ENCODE measurements at regions not wholly inside any gene's neighbourhood (a gene's known extent, or its start where the extent isn't known, plus 50 kb on each side); places are given as distances from the start of the nearest gene placed in this dataset.

DNA sequence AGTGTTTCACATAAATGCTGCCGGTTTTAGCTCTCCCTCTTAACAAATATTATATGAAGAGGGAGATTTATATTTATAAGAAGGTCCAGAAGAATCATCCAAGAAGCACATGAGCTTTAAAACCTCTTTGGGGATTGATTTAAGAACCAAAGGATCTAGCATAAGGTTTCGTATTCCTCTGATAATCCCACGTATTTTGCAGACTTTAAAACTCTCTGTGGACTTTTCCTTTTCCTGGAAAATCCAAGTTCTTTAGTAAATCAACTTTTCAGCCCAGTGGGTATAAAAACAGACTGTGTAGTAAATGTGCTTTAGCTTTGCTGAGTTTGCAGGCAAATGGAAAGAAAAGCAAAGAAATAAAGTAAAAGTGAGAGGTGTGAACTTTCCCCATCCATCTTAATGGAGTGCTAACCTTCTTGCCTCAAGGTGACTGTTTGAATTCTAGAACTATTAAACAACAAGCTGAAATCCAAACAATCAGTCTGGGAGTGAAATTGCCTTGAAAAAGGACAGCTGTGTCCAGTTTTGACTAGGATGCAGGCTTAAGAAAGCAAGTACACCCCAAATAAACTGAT lies 363.4 kb upstream of the SLC24A2 start:
- no peaks in the 10 kb centered on the region for H3K36me3 ChIP-seq (ENCODE audit: insufficient read depth, low read length)
- no TSS peak for BruUV-seq (replicated peaks)
- H3K4me1 ChIP-seq (ENCODE audit: insufficient read depth, low read length, poor library complexity, severe bottlenecking) = no peaks in the 10 kb centered on the region
- H3K9me2 ChIP-seq (ENCODE audit: insufficient read depth, low read length) = no peaks in the 10 kb centered on the region
- no peak overlapping the region for H2AFZ ChIP-seq (ENCODE audit: low read length)
- intact Hi-C loops (cut with micrococcal nuclease; ENCODE audit: unreplicated experiment) = no loop called here
- H3K4me2 ChIP-seq (ENCODE audit: low read length) = no peak overlapping the region
- H3K4me3 ChIP-seq (ENCODE audit: low read depth, low read length, poor library complexity, severe bottlenecking) = no peak overlapping the region
- H3K79me2 ChIP-seq (ENCODE audit: insufficient read depth, low read depth, low read length) = no peaks in the 10 kb centered on the region
- CTCF ChIA-PET (ENCODE audit: unreplicated experiment) = no interaction called here
- no peak for DNase-seq (ENCODE audit: low spot score)
- no peak overlapping the region for H3K27ac ChIP-seq (ENCODE audit: low read depth, low read length, poor library complexity, severe bottlenecking)
- no peak for TF ChIP-seq EZH2phosphoT487 (IDR thresholded peaks at IDR 0.05; ENCODE audit: borderline replicate concordance, low read depth, low read length)
- TF ChIP-seq, protein P1, sequence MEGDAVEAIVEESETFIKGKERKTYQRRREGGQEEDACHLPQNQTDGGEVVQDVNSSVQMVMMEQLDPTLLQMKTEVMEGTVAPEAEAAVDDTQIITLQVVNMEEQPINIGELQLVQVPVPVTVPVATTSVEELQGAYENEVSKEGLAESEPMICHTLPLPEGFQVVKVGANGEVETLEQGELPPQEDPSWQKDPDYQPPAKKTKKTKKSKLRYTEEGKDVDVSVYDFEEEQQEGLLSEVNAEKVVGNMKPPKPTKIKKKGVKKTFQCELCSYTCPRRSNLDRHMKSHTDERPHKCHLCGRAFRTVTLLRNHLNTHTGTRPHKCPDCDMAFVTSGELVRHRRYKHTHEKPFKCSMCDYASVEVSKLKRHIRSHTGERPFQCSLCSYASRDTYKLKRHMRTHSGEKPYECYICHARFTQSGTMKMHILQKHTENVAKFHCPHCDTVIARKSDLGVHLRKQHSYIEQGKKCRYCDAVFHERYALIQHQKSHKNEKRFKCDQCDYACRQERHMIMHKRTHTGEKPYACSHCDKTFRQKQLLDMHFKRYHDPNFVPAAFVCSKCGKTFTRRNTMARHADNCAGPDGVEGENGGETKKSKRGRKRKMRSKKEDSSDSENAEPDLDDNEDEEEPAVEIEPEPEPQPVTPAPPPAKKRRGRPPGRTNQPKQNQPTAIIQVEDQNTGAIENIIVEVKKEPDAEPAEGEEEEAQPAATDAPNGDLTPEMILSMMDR (conservative IDR thresholded peaks at IDR 0.05; ENCODE audit: low read length) = no peak
- no peaks in the 10 kb centered on the region for H3K9me3 ChIP-seq (ENCODE audit: low read length)
- H4K20me1 ChIP-seq (ENCODE audit: insufficient read depth, low read length) = no peaks in the 10 kb centered on the region
- POLR2A ChIA-PET = interaction anchor here (0.6 kb wide), 1 partner anchor 188 kb away, joined by 3 read pairs; no protein-coding TSS in a partner anchor

DNA sequence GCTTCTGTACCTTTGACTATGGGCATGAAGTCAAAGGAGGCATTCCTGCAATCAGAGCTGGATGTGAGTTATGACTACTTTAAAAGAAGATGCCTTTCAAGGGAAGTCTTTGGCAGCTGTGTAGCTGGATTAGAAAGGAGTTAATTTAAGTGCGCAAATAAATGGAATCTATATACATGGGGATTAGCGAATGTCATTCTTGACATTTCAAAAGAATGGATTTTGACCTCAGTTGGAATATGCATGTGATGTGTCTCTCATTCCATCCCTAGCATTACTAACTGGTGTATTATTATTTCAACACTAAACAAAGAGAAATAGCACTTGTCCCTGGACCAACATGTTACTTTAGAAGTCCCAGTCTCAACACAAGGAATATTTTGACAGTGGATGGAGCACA lies 359.6 kb upstream of the SLC24A2 start:
- BruUV-seq (replicated peaks) = no TSS peak
- H3K79me2 ChIP-seq (ENCODE audit: insufficient read depth, low read depth, low read length) = no peaks in the 10 kb centered on the region
- H3K4me2 ChIP-seq (ENCODE audit: low read length) = no peak overlapping the region
- H3K27ac ChIP-seq (ENCODE audit: low read depth, low read length, poor library complexity, severe bottlenecking) = no peak overlapping the region
- no peaks in the 10 kb centered on the region for H3K36me3 ChIP-seq (ENCODE audit: insufficient read depth, low read length)
- no peak overlapping the region for H2AFZ ChIP-seq (ENCODE audit: low read length)
- DNase-seq (ENCODE audit: low spot score) = no peak
- H3K9me3 ChIP-seq (ENCODE audit: low read length) = no peaks in the 10 kb centered on the region
- ChIA-PET POLR2A (no interaction called here), CTCF (ENCODE audit: unreplicated experiment) (no interaction called here)
- TF ChIP-seq, protein P1 (conservative IDR thresholded peaks at IDR 0.05; ENCODE audit: low read length) = no peak
- no peak for TF ChIP-seq EZH2phosphoT487 (IDR thresholded peaks at IDR 0.05; ENCODE audit: borderline replicate concordance, low read depth, low read length)
- H3K9me2 ChIP-seq (ENCODE audit: insufficient read depth, low read length) = no peaks in the 10 kb centered on the region
- intact Hi-C loops (cut with micrococcal nuclease; ENCODE audit: unreplicated experiment) = no loop called here
- H4K20me1 ChIP-seq (ENCODE audit: insufficient read depth, low read length) = no peaks in the 10 kb centered on the region
- H3K4me1 ChIP-seq (ENCODE audit: insufficient read depth, low read length, poor library complexity, severe bottlenecking) = no peaks in the 10 kb centered on the region
- no peak overlapping the region for H3K4me3 ChIP-seq (ENCODE audit: low read depth, low read length, poor library complexity, severe bottlenecking)

DNA sequence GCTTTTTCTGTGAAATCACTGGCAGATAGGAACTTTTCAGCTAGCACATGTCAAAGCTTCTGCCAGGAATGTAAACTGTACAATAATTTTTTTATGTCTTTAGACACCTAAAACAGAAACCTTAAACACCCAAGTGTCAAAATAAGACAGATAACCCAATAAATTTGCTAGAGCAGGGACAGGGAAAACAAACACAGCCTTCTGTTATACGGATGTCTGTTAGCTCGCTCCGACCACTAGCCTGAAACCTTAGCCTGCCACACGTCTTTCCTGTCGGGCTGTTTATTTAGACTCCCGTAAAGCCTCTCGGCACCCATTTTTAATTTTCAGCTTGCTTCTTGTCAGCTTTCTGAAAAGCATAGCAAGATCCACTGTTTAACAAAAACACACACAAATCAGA lies 355.4 kb upstream of the SLC24A2 start:
- no peaks in the 10 kb centered on the region for H3K9me2 ChIP-seq (ENCODE audit: insufficient read depth, low read length)
- H3K4me3 ChIP-seq (ENCODE audit: low read depth, low read length, poor library complexity, severe bottlenecking) = no peak overlapping the region
- H4K20me1 ChIP-seq (ENCODE audit: insufficient read depth, low read length) = no peaks in the 10 kb centered on the region
- TF ChIP-seq, protein P1 (conservative IDR thresholded peaks at IDR 0.05; ENCODE audit: low read length) = no peak
- TF ChIP-seq EZH2phosphoT487 (IDR thresholded peaks at IDR 0.05; ENCODE audit: borderline replicate concordance, low read depth, low read length) = no peak
- CTCF ChIA-PET (ENCODE audit: unreplicated experiment) = no interaction called here
- DNase-seq (ENCODE audit: low spot score) = no peak
- no peaks in the 10 kb centered on the region for H3K4me1 ChIP-seq (ENCODE audit: insufficient read depth, low read length, poor library complexity, severe bottlenecking)
- POLR2A ChIA-PET = interaction anchor here (0.5 kb wide), 1 partner anchor 95 kb away, joined by 5 read pairs; no protein-coding TSS in a partner anchor
- no peaks in the 10 kb centered on the region for H3K79me2 ChIP-seq (ENCODE audit: insufficient read depth, low read depth, low read length)
- no peaks in the 10 kb centered on the region for H3K9me3 ChIP-seq (ENCODE audit: low read length)
- no peak overlapping the region for H3K4me2 ChIP-seq (ENCODE audit: low read length)
- no peak overlapping the region for H2AFZ ChIP-seq (ENCODE audit: low read length)
- intact Hi-C loops (cut with micrococcal nuclease; ENCODE audit: unreplicated experiment) = no loop called here
- H3K27ac ChIP-seq (ENCODE audit: low read depth, low read length, poor library complexity, severe bottlenecking) = no peak overlapping the region
- no peaks in the 10 kb centered on the region for H3K36me3 ChIP-seq (ENCODE audit: insufficient read depth, low read length)
- no TSS peak for BruUV-seq (replicated peaks)

Measured in OCI-LY7 (cell line).